HG03575 (cell line): ENCODE measurements at regions not wholly inside any gene's neighbourhood (a gene's known extent, or its start where the extent isn't known, plus 50 kb on each side); places are given as distances from the start of the nearest gene placed in this dataset.
"Not testable (repeated sequence)": the region's sequence is repeated elsewhere in the genome, so short reads cannot be mapped to it uniquely, and the experiment has no call there.

ENCODE experiments used
- ATAC-seq: cut with Tn5 transposase; IDR thresholded peaks from one replicate; pipeline ENCODE4 v1.9.1; 2021; ENCODE audit not compliant: unreplicated experiment, insufficient number of reproducible peaks, low FRiP score; ENCODE audit errors: extremely low read depth

- ATAC-seq, result not testable (repeated sequence)
Observed at GRCh38 chr4:125166012-125166411, 148.7 kb upstream of the FAT4 start.

- no peak for ATAC-seq
Observed at GRCh38 chr4:125159001-125159400, 155.8 kb upstream of the FAT4 start.

- ATAC-seq, result no peak
Observed at GRCh38 chr4:125155251-125155650, 159.5 kb upstream of the FAT4 start.

GRCh38 chr4:125140966-125141495 lies 173.7 kb upstream of the FAT4 start:
- ATAC-seq, result no peak

GRCh38 chr4:125135652-125136051 lies 179.1 kb upstream of the FAT4 start:
- no peak for ATAC-seq

GRCh38 chr4:125132729-125133128 lies 182.0 kb upstream of the FAT4 start:
- ATAC-seq, result no peak

GRCh38 chr4:125131891-125132680 lies 182.7 kb upstream of the FAT4 start:
- ATAC-seq, result no peak

GRCh38 chr4:125125276-125125675 lies 189.5 kb upstream of the FAT4 start:
- no peak for ATAC-seq

- no peak for ATAC-seq
Observed at GRCh38 chr4:125123570-125124109, 191.1 kb upstream of the FAT4 start.

- ATAC-seq, result no peak
Observed at GRCh38 chr4:125121581-125121980, 193.2 kb upstream of the FAT4 start.

- no peak for ATAC-seq
Observed at GRCh38 chr4:125116431-125116830, 198.3 kb upstream of the FAT4 start.

- no peak for ATAC-seq
Observed at GRCh38 chr4:125115941-125116340, 198.8 kb upstream of the FAT4 start.

- no peak for ATAC-seq
Observed at GRCh38 chr4:125115476-125115875, 199.3 kb upstream of the FAT4 start.

GRCh38 chr4:125112536-125112935 lies 202.2 kb upstream of the FAT4 start:
- no peak for ATAC-seq

- no peak for ATAC-seq
Observed at GRCh38 chr4:125111323-125111722, 203.4 kb upstream of the FAT4 start.

- ATAC-seq, result no peak
Observed at GRCh38 chr4:125105561-125105960, 209.2 kb upstream of the FAT4 start.

- ATAC-seq, result no peak
Observed at GRCh38 chr4:125104616-125105015, 210.1 kb upstream of the FAT4 start.

- no peak for ATAC-seq
Observed at GRCh38 chr4:125101719-125102118, 213.0 kb upstream of the FAT4 start.

GRCh38 chr4:125097729-125098128 lies 217.0 kb upstream of the FAT4 start:
- ATAC-seq, result no peak

- no peak for ATAC-seq
Observed at GRCh38 chr4:125096662-125097061, 218.1 kb upstream of the FAT4 start.

- ATAC-seq, result no peak
Observed at GRCh38 chr4:125091541-125091940, 223.2 kb upstream of the FAT4 start.
